K562 (cell line): ENCODE measurements at regions not wholly inside any gene's neighbourhood (a gene's known extent, or its start where the extent isn't known, plus 50 kb on each side); places are given as distances from the start of the nearest gene placed in this dataset.
A peak's percentile ranks its signal among the peaks of the same experiment; 100 is the strongest.

Experiments used
- AFF4 ChIP-seq: sonication (generic); formaldehyde crosslinking; IDR thresholded peaks from 2 replicates; pipeline ENCODE4 v1.8.0; 2023; ENCODE audit warnings: mild to moderate bottlenecking, missing genetic modification reagents
- ATF3 ChIP-seq, 2 experiments: fragments of 450-650 bp in 1 of 2; sonication (generic) in 1 of 2; formaldehyde crosslinking in 1 of 2; IDR thresholded peaks in 1 of 2; conservative IDR thresholded peaks in 1 of 2; 2 replicates each; pipeline versions ENCODE4 v1.6.1 to v1.8.1; 2016 to 2023; ENCODE audit warnings: mild to moderate bottlenecking in 2 of 2, moderate library complexity in 2 of 2, inconsistent platforms in 1 of 2, missing genetic modification reagents in 1 of 2
- CTCF ChIP-seq, 3 experiments: IDR thresholded peaks in 2 of 3; conservative IDR thresholded peaks in 1 of 3; 2 replicates each; pipeline ENCODE4 v1.5.1; 2011 to 2012; ENCODE audit warnings: low read length in 3 of 3, mild to moderate bottlenecking in 3 of 3, control low read depth in 2 of 3, improper control_type of control experiment in 1 of 3, inconsistent platforms in 1 of 3, low read depth in 1 of 3, mixed read lengths in 1 of 3, moderate library complexity in 1 of 3; ENCODE audit not compliant: insufficient read depth in 2 of 3
- HDAC8 ChIP-seq: fragments of 450-650 bp; IDR thresholded peaks from 2 replicates; pipeline ENCODE4 v1.6.1; 2016; ENCODE audit warnings: mild to moderate bottlenecking, missing genetic modification characterization, moderate library complexity, missing compliant biosample characterization
- HES1 ChIP-seq: fragments of 450-650 bp; IDR thresholded peaks from 2 replicates; pipeline ENCODE4 v1.6.1; 2016; ENCODE audit warnings: low read depth, mild to moderate bottlenecking, moderate library complexity
- SIN3A ChIP-seq, 2 experiments: fragments of 150-350 bp in 1 of 2; IDR thresholded peaks; 2 replicates each; pipeline ENCODE4 v1.6.1; 2011 to 2016; ENCODE audit warnings: borderline replicate concordance in 2 of 2, low read depth in 2 of 2, low read length in 2 of 2, mild to moderate bottlenecking in 2 of 2, moderate library complexity in 2 of 2; ENCODE audit not compliant: control insufficient read depth in 1 of 2
- SNIP1 ChIP-seq: fragments of 450-650 bp; IDR thresholded peaks from 2 replicates; pipeline ENCODE4 v1.7.1; 2017; ENCODE audit warnings: low read depth, mild to moderate bottlenecking
- SP2 ChIP-seq: IDR thresholded peaks from 2 replicates; pipeline ENCODE4 v1.6.1; 2011; ENCODE audit warnings: mild to moderate bottlenecking, low read depth, low read length, moderate library complexity; ENCODE audit not compliant: poor library complexity, severe bottlenecking; ENCODE audit errors: extremely low read depth
- ZFP1 ChIP-seq: fragments of 450-650 bp; formaldehyde crosslinking; IDR thresholded peaks from 2 replicates; pipeline ENCODE4 v1.4.0; 2020; ENCODE audit warnings: mild to moderate bottlenecking, mixed read lengths
- ZNF407 ChIP-seq: fragments of 450-650 bp; IDR thresholded peaks from 2 replicates; pipeline ENCODE4 v1.6.1; 2016; ENCODE audit warnings: low read depth

- TF ChIP-seq AFF4 (no peak), SNIP1 (peak; percentile 71; the same call in 1 of the 2 replicates), CTCF (IDR thresholded peaks at IDR 0.05 in 2 of 3, conservative IDR thresholded peaks at IDR 0.05 in 1 of 3; ENCODE audit: insufficient read depth in 2 of 3, low read depth in 1 of 3, low read length in 3 of 3) (peak; percentile 64 to 75 (median 70)), SIN3A (IDR thresholded peaks at IDR 0.05; ENCODE audit: borderline replicate concordance in 2 of 2, control insufficient read depth in 1 of 2, low read depth in 2 of 2, low read length in 2 of 2) (no peak), HES1 (no peak), ATF3 (IDR thresholded peaks at IDR 0.05) (no peak), ATF3 (CRISPR knock-in tag; conservative IDR thresholded peaks at IDR 0.05) (no peak), SP2 (peak; percentile 57), ZFP1 (CRISPR knock-in tag) (no peak), ZNF407 (no peak), HDAC8 (tag) (no peak)
These were observed 122.8 kb upstream of the STC2 start (continued) for GRCh38 chr5:173451031-173451430.
